Stimulated activated CD4-positive, alpha-beta T cell treated with anti-CD3 and anti-CD28 coated beads, Interleukin-15, amount 100 ng/mL, for 48 hours (primary cell): ENCODE measurements at regions not wholly inside any gene's neighbourhood (a gene's known extent, or its start where the extent isn't known, plus 50 kb on each side); places are given as distances from the start of the nearest gene placed in this dataset.
A peak's percentile ranks its signal among the peaks of the same experiment; 100 is the strongest.
"Not testable (repeated sequence)": the region's sequence is repeated elsewhere in the genome, so short reads cannot be mapped to it uniquely, and the experiment has no call there.

Source experiments
- DNase-seq, 2 donors: peaks; one replicate each; pipeline ENCODE4 v3.0.0-alpha.2; 2020; ENCODE audit warnings: low read depth in 2 of 2

GRCh38 chr1:166391279-166392066, 224.7 kb upstream of the FAM78B start:
- no peak for DNase-seq

GRCh38 chr1:166395729-166396128, 228.9 kb upstream of the FAM78B start:
- no peak for DNase-seq

GRCh38 chr1:166409253-166410082, 242.7 kb upstream of the FAM78B start:
- not testable (repeated sequence) for DNase-seq

GRCh38 chr1:166410083-166410385, 243.2 kb upstream of the FAM78B start:
- DNase-seq, result no peak

- DNase-seq, result not testable (repeated sequence)
These were observed 250.0 kb upstream of the FAM78B start for GRCh38 chr1:166416831-166417230.

GRCh38 chr1:166418344-166418933, 251.6 kb upstream of the FAM78B start:
- no peak for DNase-seq

GRCh38 chr1:166422586-166422985, 255.8 kb upstream of the FAM78B start:
- DNase-seq, result not testable (repeated sequence)

- no peak for DNase-seq
These were observed 265.9 kb upstream of the FAM78B start for GRCh38 chr1:166432655-166433054.

GRCh38 chr1:166433404-166434304, 266.9 kb upstream of the FAM78B start:
- not testable (repeated sequence) for DNase-seq

- no peak for DNase-seq
These were observed 290.9 kb upstream of the FAM78B start for GRCh38 chr1:166457700-166458099.

- no peak for DNase-seq
These were observed 297.5 kb upstream of the FAM78B start for GRCh38 chr1:166464333-166464732.

- no peak for DNase-seq
These were observed 303.2 kb upstream of the FAM78B start for GRCh38 chr1:166470014-166470413.

- DNase-seq, result no peak
These were observed 303.6 kb upstream of the FAM78B start for GRCh38 chr1:166470441-166470840.

GRCh38 chr1:166471359-166471758, 304.6 kb upstream of the FAM78B start:
- DNase-seq, result no peak

- peak; percentile 6 to 35 for DNase-seq
These were observed 312.3 kb upstream of the FAM78B start for GRCh38 chr1:166479052-166479631.

- no peak for DNase-seq
These were observed 317.7 kb upstream of the FAM78B start for GRCh38 chr1:166484471-166484870.

GRCh38 chr1:166484871-166485270, 318.1 kb upstream of the FAM78B start:
- no peak for DNase-seq

GRCh38 chr1:166485620-166486019, 318.8 kb upstream of the FAM78B start:
- DNase-seq, result no peak

- no peak for DNase-seq
These were observed 321.5 kb upstream of the FAM78B start for GRCh38 chr1:166488327-166488726.

- no peak for DNase-seq
These were observed 322.5 kb upstream of the FAM78B start for GRCh38 chr1:166489356-166489669.

GRCh38 chr1:166489670-166490436, 323.1 kb upstream of the FAM78B start:
- DNase-seq, result peak; percentile 19 to 27
